GM23338 (cell line): ENCODE measurements at regions not wholly inside any gene's neighbourhood (a gene's known extent, or its start where the extent isn't known, plus 50 kb on each side); places are given as distances from the start of the nearest gene placed in this dataset.
"Not testable (repeated sequence)": the region's sequence is repeated elsewhere in the genome, so short reads cannot be mapped to it uniquely, and the experiment has no call there.

ENCODE experiments used
- CREB1 ChIP-seq: fragments of 250-450 bp; sonication (Bioruptor Pico); IDR thresholded peaks from 2 replicates; pipeline ENCODE4 v1.5.0; 2020; ENCODE audit warnings: low read depth, mild to moderate bottlenecking, moderate library complexity
- CTCF ChIP-seq, 2 experiments: fragments of 200-600 bp in 1 of 2; sonication (generic) in 1 of 2; conservative IDR thresholded peaks; 2 replicates each; pipeline versions ENCODE4 v1.5.1 to v1.6.1; 2016 to 2017; ENCODE audit warnings: antibody characterized with exemption in 2 of 2, low read depth in 2 of 2, mild to moderate bottlenecking in 2 of 2, moderate library complexity in 1 of 2
- EZH2 ChIP-seq: fragments of 200-600 bp; sonication (generic); IDR thresholded peaks from one replicate; pipeline ENCODE4 v1.8.0; 2017; ENCODE audit warnings: antibody characterized with exemption, mild to moderate bottlenecking, low read depth; ENCODE audit not compliant: unreplicated experiment
- EZH2phosphoT487 ChIP-seq: fragments of 200-600 bp; sonication (generic); IDR thresholded peaks from one replicate; pipeline ENCODE4 v1.8.1; 2018; ENCODE audit warnings: antibody characterized with exemption; ENCODE audit not compliant: unreplicated experiment
- JUNB ChIP-seq: IDR thresholded peaks from one replicate; pipeline ENCODE4 v1.6.1; 2016; ENCODE audit warnings: antibody characterized with exemption; ENCODE audit not compliant: unreplicated experiment
- NANOG ChIP-seq: IDR thresholded peaks from 2 replicates; pipeline ENCODE4 v1.6.1; 2016; ENCODE audit warnings: antibody characterized with exemption, borderline replicate concordance
- POLR2AphosphoS5 ChIP-seq: IDR thresholded peaks from 2 replicates; pipeline ENCODE4 v1.6.1; 2016; ENCODE audit warnings: antibody characterized with exemption, low read depth
- REST ChIP-seq: IDR thresholded peaks from one replicate; pipeline ENCODE4 v1.6.1; 2018; ENCODE audit warnings: antibody characterized with exemption; ENCODE audit not compliant: unreplicated experiment
- STAT1 ChIP-seq: IDR thresholded peaks from one replicate; pipeline ENCODE4 v1.6.1; 2016; ENCODE audit warnings: antibody characterized with exemption; ENCODE audit not compliant: unreplicated experiment
- ZNF114 ChIP-seq: fragments of 250-450 bp; sonication (Bioruptor Pico); IDR thresholded peaks from 2 replicates; pipeline ENCODE4 v1.5.0; 2020; ENCODE audit warnings: mild to moderate bottlenecking, moderate library complexity
- ZNF462 ChIP-seq: fragments of 250-450 bp; sonication (Bioruptor Pico); IDR thresholded peaks from 2 replicates; pipeline ENCODE4 v1.5.0; 2020; ENCODE audit warnings: mild to moderate bottlenecking, moderate library complexity

GRCh38 chr2:175410941-175411340, 229.4 kb upstream of the ATP5MC3 start:
- TF ChIP-seq CTCF (conservative IDR thresholded peaks at IDR 0.05; ENCODE audit: low read depth in 2 of 2); EZH2; POLR2AphosphoS5; EZH2phosphoT487; CREB1 (CRISPR knock-in tag); REST; ZNF462; NANOG; ZNF114 (CRISPR knock-in tag); JUNB; STAT1: not testable (repeated sequence)
